C4-2B (cell line): ENCODE measurements at regions not wholly inside any gene's neighbourhood (a gene's known extent, or its start where the extent isn't known, plus 50 kb on each side); places are given as distances from the start of the nearest gene placed in this dataset.

Source experiments
- CTCF ChIP-seq: fragments of 450-650 bp; conservative IDR thresholded peaks from 2 replicates; pipeline ENCODE4 v1.5.1; 2017; ENCODE audit warnings: mild to moderate bottlenecking
- ZFX ChIP-seq: fragments of 450-650 bp; IDR thresholded peaks from 2 replicates; pipeline ENCODE4 v1.6.1; 2017

- TF ChIP-seq CTCF (no peak), ZFX (no peak)
These were observed 215.0 kb downstream of the NXPE2 start for GRCh38 chr11:114893329-114893728.
